PC-3 (cell line): ENCODE measurements at regions not wholly inside any gene's neighbourhood (a gene's known extent, or its start where the extent isn't known, plus 50 kb on each side); places are given as distances from the start of the nearest gene placed in this dataset.

ENCODE experiments used
- EZH2 ChIP-seq: fragments of 300-600 bp; sonication (generic); IDR thresholded peaks from one replicate; pipeline ENCODE4 v1.6.1; 2017; ENCODE audit warnings: antibody characterized with exemption, mild to moderate bottlenecking, low read length; ENCODE audit not compliant: unreplicated experiment
- EZH2phosphoT487 ChIP-seq: fragments of 300-600 bp; sonication (generic); IDR thresholded peaks from 2 replicates; pipeline ENCODE4 v1.6.1; 2018; ENCODE audit warnings: mild to moderate bottlenecking, antibody characterized with exemption, low read length, borderline replicate concordance
- TF ChIP-seq, protein P1 (sequence below): fragments of 300-600 bp; sonication (generic); conservative IDR thresholded peaks from 2 replicates; pipeline ENCODE4 v1.5.1; 2017; ENCODE audit warnings: antibody characterized with exemption, low read depth, mild to moderate bottlenecking, low read length

DNA sequence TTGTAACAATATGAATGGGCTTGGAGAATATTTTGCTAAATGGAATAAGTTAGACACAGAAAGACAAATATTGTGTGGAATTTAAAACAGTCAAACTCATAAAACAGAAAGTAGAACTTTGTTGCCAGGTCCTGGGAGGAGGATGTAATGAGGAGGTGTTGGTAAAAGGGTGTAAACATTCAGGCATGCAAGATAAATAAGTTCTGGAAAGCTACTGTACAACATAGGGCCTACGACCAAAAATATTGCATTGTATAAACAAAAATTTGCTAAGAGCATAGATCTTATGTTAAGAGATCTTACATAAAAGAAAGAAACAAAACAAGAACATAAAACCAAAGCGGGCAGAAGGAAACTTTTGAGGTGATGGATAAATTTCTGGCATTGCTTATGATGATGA lies 1907.8 kb upstream of the PCDH20 start:
- TF ChIP-seq, protein P1, sequence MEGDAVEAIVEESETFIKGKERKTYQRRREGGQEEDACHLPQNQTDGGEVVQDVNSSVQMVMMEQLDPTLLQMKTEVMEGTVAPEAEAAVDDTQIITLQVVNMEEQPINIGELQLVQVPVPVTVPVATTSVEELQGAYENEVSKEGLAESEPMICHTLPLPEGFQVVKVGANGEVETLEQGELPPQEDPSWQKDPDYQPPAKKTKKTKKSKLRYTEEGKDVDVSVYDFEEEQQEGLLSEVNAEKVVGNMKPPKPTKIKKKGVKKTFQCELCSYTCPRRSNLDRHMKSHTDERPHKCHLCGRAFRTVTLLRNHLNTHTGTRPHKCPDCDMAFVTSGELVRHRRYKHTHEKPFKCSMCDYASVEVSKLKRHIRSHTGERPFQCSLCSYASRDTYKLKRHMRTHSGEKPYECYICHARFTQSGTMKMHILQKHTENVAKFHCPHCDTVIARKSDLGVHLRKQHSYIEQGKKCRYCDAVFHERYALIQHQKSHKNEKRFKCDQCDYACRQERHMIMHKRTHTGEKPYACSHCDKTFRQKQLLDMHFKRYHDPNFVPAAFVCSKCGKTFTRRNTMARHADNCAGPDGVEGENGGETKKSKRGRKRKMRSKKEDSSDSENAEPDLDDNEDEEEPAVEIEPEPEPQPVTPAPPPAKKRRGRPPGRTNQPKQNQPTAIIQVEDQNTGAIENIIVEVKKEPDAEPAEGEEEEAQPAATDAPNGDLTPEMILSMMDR, result no peak
- no peak for TF ChIP-seq EZH2
- no peak for TF ChIP-seq EZH2phosphoT487
